ENCODE measurements at regions not wholly inside any gene's neighbourhood (a gene's known extent, or its start where the extent isn't known, plus 50 kb on each side); places are given as distances from the start of the nearest gene placed in this dataset.

- H3K4me3 ChIP-seq, result no peak overlapping the region
- H3K4me1 ChIP-seq (ENCODE audit: control insufficient read depth in 5 of 5, insufficient read depth in 5 of 5, low read length in 5 of 5), result peaks cover 0 to 3% (median 0%) of the 10 kb centered on the region in 5 donors
- ATAC-seq (ENCODE audit: insufficient read depth, low FRiP score), result no peak
- H3K36me3 ChIP-seq (ENCODE audit: control insufficient read depth in 4 of 4, insufficient read depth in 4 of 4, low read length in 4 of 4), result no peaks in the 10 kb centered on the region
- no peak overlapping the region for H3K9ac ChIP-seq (ENCODE audit: insufficient read depth in 1 of 2, low read length in 2 of 2)
- H3K27me3 ChIP-seq (ENCODE audit: control insufficient read depth in 3 of 3, insufficient read depth in 3 of 3, low read length in 2 of 3), result no peaks in the 10 kb centered on the region
- no peak overlapping the region for H3K27ac ChIP-seq (ENCODE audit: low read depth in 1 of 2, low read length in 1 of 2)
- 75% methylated on average over 9 of the region's 9 CpGs for WGBS, 2 donors
- no peak for TF ChIP-seq CTCF (IDR thresholded peaks at IDR 0.05; ENCODE audit: control extremely low read depth, extremely low read depth)
- no peak for DNase-seq
- H3K9me3 ChIP-seq (ENCODE audit: control insufficient read depth in 4 of 4, insufficient read depth in 3 of 4, low read length in 3 of 4), result peaks cover 0 to 4% (median 0%) of the 10 kb centered on the region in 4 donors
Observed at GRCh38 chr11:70546191-70546940, 148.0 kb downstream of the CTTN start.

- Histone ChIP-seq H3K4me1 (ENCODE audit: control insufficient read depth in 5 of 5, insufficient read depth in 5 of 5, low read length in 5 of 5) (peaks cover 0 to 3% (median 0%) of the 10 kb centered on the region in 5 donors), H3K27ac (ENCODE audit: low read depth in 1 of 2, low read length in 1 of 2) (no peak overlapping the region), H3K4me3 (no peak overlapping the region), H3K9ac (ENCODE audit: insufficient read depth in 1 of 2, low read length in 2 of 2) (no peak overlapping the region), H3K9me3 (ENCODE audit: control insufficient read depth in 4 of 4, insufficient read depth in 3 of 4, low read length in 3 of 4) (no peaks in the 10 kb centered on the region), H3K27me3 (ENCODE audit: control insufficient read depth in 3 of 3, insufficient read depth in 3 of 3, low read length in 2 of 3) (no peaks in the 10 kb centered on the region), H3K36me3 (ENCODE audit: control insufficient read depth in 4 of 4, insufficient read depth in 4 of 4, low read length in 4 of 4) (no peaks in the 10 kb centered on the region)
- 77 to 89% methylated on average over 7 of the region's 7 CpGs for WGBS, 2 donors
- no peak for TF ChIP-seq CTCF (IDR thresholded peaks at IDR 0.05; ENCODE audit: control extremely low read depth, extremely low read depth)
- ATAC-seq (ENCODE audit: insufficient read depth, low FRiP score) (no peak), DNase-seq (no peak)
Observed at GRCh38 chr11:70547386-70547785, 149.1 kb downstream of the CTTN start.

GRCh38 chr11:70547821-70548670 is 149.7 kb downstream of the CTTN start:
- no peaks in the 10 kb centered on the region for H3K36me3 ChIP-seq (ENCODE audit: control insufficient read depth in 4 of 4, insufficient read depth in 4 of 4, low read length in 4 of 4)
- 72 to 82% methylated on average over 22 of the region's 22 CpGs for WGBS, 2 donors
- H3K4me1 ChIP-seq (ENCODE audit: control insufficient read depth in 5 of 5, insufficient read depth in 5 of 5, low read length in 5 of 5), result peaks cover 0 to 3% (median 0%) of the 10 kb centered on the region in 5 donors
- no peak overlapping the region for H3K27ac ChIP-seq (ENCODE audit: low read depth in 1 of 2, low read length in 1 of 2)
- H3K4me3 ChIP-seq, result no peak overlapping the region
- H3K27me3 ChIP-seq (ENCODE audit: control insufficient read depth in 3 of 3, insufficient read depth in 3 of 3, low read length in 2 of 3), result no peaks in the 10 kb centered on the region
- no peaks in the 10 kb centered on the region for H3K9me3 ChIP-seq (ENCODE audit: control insufficient read depth in 4 of 4, insufficient read depth in 3 of 4, low read length in 3 of 4)
- ATAC-seq (ENCODE audit: insufficient read depth, low FRiP score), result no peak
- peak in 1 of 3 donors; percentile 8 for DNase-seq
- TF ChIP-seq CTCF (IDR thresholded peaks at IDR 0.05; ENCODE audit: control extremely low read depth, extremely low read depth), result no peak
- H3K9ac ChIP-seq (ENCODE audit: insufficient read depth in 1 of 2, low read length in 2 of 2), result no peak overlapping the region

Measured in lung (tissue), 11 donors.